Amniotic stem cell (primary cell): ENCODE measurements at regions not wholly inside any gene's neighbourhood (a gene's known extent, or its start where the extent isn't known, plus 50 kb on each side); places are given as distances from the start of the nearest gene placed in this dataset.
A peak's percentile ranks its signal among the peaks of the same experiment; 100 is the strongest.

Experiments
- DNase-seq: peaks from one replicate; lab custom pipeline; 2025; lab: John Stamatoyannopoulos, UW

- no peak for DNase-seq
Measured at GRCh38 chr6:87936065-87936464, 111.6 kb upstream of the SPACA1 start.

- no peak for DNase-seq
Measured at GRCh38 chr6:87935196-87935595, 112.4 kb upstream of the SPACA1 start.

GRCh38 chr6:87932361-87932760 lies 115.3 kb upstream of the SPACA1 start:
- DNase-seq = no peak

- DNase-seq = peak; percentile 49
Measured at GRCh38 chr6:87929843-87930288, 117.8 kb upstream of the SPACA1 start.

GRCh38 chr6:87926687-87927086 lies 121.0 kb upstream of the SPACA1 start:
- no peak for DNase-seq

GRCh38 chr6:87926072-87926471 lies 121.6 kb upstream of the SPACA1 start:
- no peak for DNase-seq

- DNase-seq = no peak
Measured at GRCh38 chr6:87925373-87926060, 122.1 kb upstream of the SPACA1 start.

GRCh38 chr6:87923389-87924050 lies 124.1 kb upstream of the SPACA1 start:
- no peak for DNase-seq

GRCh38 chr6:87922947-87923330 lies 124.7 kb upstream of the SPACA1 start:
- no peak for DNase-seq

- DNase-seq = no peak
Measured at GRCh38 chr6:87922196-87922946, 125.3 kb upstream of the SPACA1 start.

- DNase-seq = no peak
Measured at GRCh38 chr6:87921034-87921433, 126.6 kb upstream of the SPACA1 start.

GRCh38 chr6:87920245-87920644 lies 127.4 kb upstream of the SPACA1 start:
- no peak for DNase-seq

- DNase-seq = no peak
Measured at GRCh38 chr6:87919416-87919815, 128.2 kb upstream of the SPACA1 start.

- no peak for DNase-seq
Measured at GRCh38 chr6:87919001-87919400, 128.6 kb upstream of the SPACA1 start.

- DNase-seq = no peak
Measured at GRCh38 chr6:87918461-87918941, 129.1 kb upstream of the SPACA1 start.

GRCh38 chr6:87917886-87918285 lies 129.8 kb upstream of the SPACA1 start:
- no peak for DNase-seq

GRCh38 chr6:87916446-87916845 lies 131.2 kb upstream of the SPACA1 start:
- no peak for DNase-seq

GRCh38 chr6:87914637-87915395 lies 132.8 kb upstream of the SPACA1 start:
- DNase-seq = no peak

- no peak for DNase-seq
Measured at GRCh38 chr6:87913974-87914373, 133.7 kb upstream of the SPACA1 start.

- DNase-seq = no peak
Measured at GRCh38 chr6:87912102-87912501, 135.5 kb upstream of the SPACA1 start.

GRCh38 chr6:87909849-87910248 lies 137.8 kb upstream of the SPACA1 start:
- no peak for DNase-seq
